Stimulated activated CD4-positive, alpha-beta T cell treated with anti-CD3 and anti-CD28 coated beads, Interleukin-4, amount 100 ng/mL, for 24 hours (primary cell): ENCODE measurements at regions not wholly inside any gene's neighbourhood (a gene's known extent, or its start where the extent isn't known, plus 50 kb on each side); places are given as distances from the start of the nearest gene placed in this dataset.

Source experiments
- DNase-seq: peaks from one replicate; pipeline ENCODE4 v3.0.0-alpha.2; 2020

GRCh38 chr7:46389146-46389545 lies 468.1 kb upstream of the IGFBP3 start:
- no peak for DNase-seq

GRCh38 chr7:46387646-46388045 lies 466.6 kb upstream of the IGFBP3 start:
- DNase-seq, result no peak

GRCh38 chr7:46386428-46387399 lies 465.6 kb upstream of the IGFBP3 start:
- DNase-seq, result no peak

GRCh38 chr7:46385662-46386309 lies 464.7 kb upstream of the IGFBP3 start:
- no peak for DNase-seq

- DNase-seq, result no peak
Measured at GRCh38 chr7:46383605-46384004, 462.5 kb upstream of the IGFBP3 start.

GRCh38 chr7:46369933-46370654 lies 449.0 kb upstream of the IGFBP3 start:
- no peak for DNase-seq

GRCh38 chr7:46368871-46369270 lies 447.8 kb upstream of the IGFBP3 start:
- DNase-seq, result no peak

GRCh38 chr7:46366526-46366925 lies 445.5 kb upstream of the IGFBP3 start:
- DNase-seq, result no peak

- DNase-seq, result no peak
Measured at GRCh38 chr7:46363688-46364087, 442.6 kb upstream of the IGFBP3 start.

GRCh38 chr7:46360811-46361210 lies 439.7 kb upstream of the IGFBP3 start:
- DNase-seq, result no peak

- no peak for DNase-seq
Measured at GRCh38 chr7:46360296-46360695, 439.2 kb upstream of the IGFBP3 start.

- DNase-seq, result no peak
Measured at GRCh38 chr7:46357851-46358250, 436.8 kb upstream of the IGFBP3 start.

- no peak for DNase-seq
Measured at GRCh38 chr7:46357290-46357689, 436.2 kb upstream of the IGFBP3 start.

GRCh38 chr7:46356371-46356770 lies 435.3 kb upstream of the IGFBP3 start:
- no peak for DNase-seq

GRCh38 chr7:46355331-46355730 lies 434.3 kb upstream of the IGFBP3 start:
- no peak for DNase-seq

GRCh38 chr7:46352004-46352954 lies 431.2 kb upstream of the IGFBP3 start:
- DNase-seq, result no peak

GRCh38 chr7:46349490-46349889 lies 428.4 kb upstream of the IGFBP3 start:
- DNase-seq, result no peak

- no peak for DNase-seq
Measured at GRCh38 chr7:46344533-46344932, 423.5 kb upstream of the IGFBP3 start.

- no peak for DNase-seq
Measured at GRCh38 chr7:46343802-46344201, 422.7 kb upstream of the IGFBP3 start.

- no peak for DNase-seq
Measured at GRCh38 chr7:46322937-46323336, 401.9 kb upstream of the IGFBP3 start.

- no peak for DNase-seq
Measured at GRCh38 chr7:46321556-46322205, 400.6 kb upstream of the IGFBP3 start.

GRCh38 chr7:46320956-46321355 lies 399.9 kb upstream of the IGFBP3 start:
- DNase-seq, result no peak
